Activated CD8-positive, alpha-beta T cell treated with anti-CD3 and anti-CD28 coated beads, Interleukin-2, amount 10 ng/mL, durations not matched to agents 7 days and 5 days (primary cell): ENCODE measurements at regions not wholly inside any gene's neighbourhood (a gene's known extent, or its start where the extent isn't known, plus 50 kb on each side); places are given as distances from the start of the nearest gene placed in this dataset.
"Not testable (repeated sequence)": the region's sequence is repeated elsewhere in the genome, so short reads cannot be mapped to it uniquely, and the experiment has no call there.

Experiments
- ATAC-seq: fragments of 150-1000 bp; cut with Tn5 transposase; one replicate; pipeline ENCODE4 v1.10.0; 2021; ENCODE audit warnings: moderate library complexity
- CTCF ChIA-PET: fragments of 350-600 bp; sonication (Branson Sonifier 250); formaldehyde crosslinking; loops from one replicate; lab custom pipeline; 2021; ENCODE audit warnings: antibody characterized with exemption; lab: Charles Lee
- POLR2A ChIA-PET: fragments of 350-600 bp; sonication (Branson Sonifier 250); formaldehyde crosslinking; loops from one replicate; lab custom pipeline; 2021; ENCODE audit warnings: antibody characterized with exemption; lab: Charles Lee
- DNase-seq: peaks from one replicate; pipeline ENCODE4 v3.0.0-alpha.2; 2020
- H3K27ac Mint-ChIP-seq: one replicate; pipeline ENCODE4 v1.8.0; 2021; ENCODE audit warnings: mild to moderate bottlenecking, mixed read lengths
- H3K27me3 Mint-ChIP-seq: one replicate; pipeline ENCODE4 v1.8.0; 2021; ENCODE audit warnings: low read depth, mixed read lengths
- H3K36me3 Mint-ChIP-seq: one replicate; pipeline ENCODE4 v1.8.0; 2021; ENCODE audit warnings: low read depth, mixed read lengths
- H3K4me1 Mint-ChIP-seq: one replicate; pipeline ENCODE4 v1.8.0; 2021; ENCODE audit warnings: low read depth, mixed read lengths
- H3K4me3 Mint-ChIP-seq: one replicate; pipeline ENCODE4 v1.8.0; 2021; ENCODE audit warnings: mild to moderate bottlenecking, mixed read lengths
- H3K9me3 Mint-ChIP-seq: one replicate; pipeline ENCODE4 v1.8.0; 2022; ENCODE audit warnings: mixed read lengths; ENCODE audit not compliant: insufficient read depth

- no peaks in the 10 kb centered on the region for H3K36me3 Mint-ChIP-seq
- H3K4me3 Mint-ChIP-seq: no peak overlapping the region
- ATAC-seq (no peak), DNase-seq (no peak)
- H3K27me3 Mint-ChIP-seq: no peaks in the 10 kb centered on the region
- H3K27ac Mint-ChIP-seq: no peak overlapping the region
- peaks cover 5% of the 10 kb centered on the region for H3K9me3 Mint-ChIP-seq
- POLR2A ChIA-PET: no interaction called here
- CTCF ChIA-PET: no interaction called here
- no peaks in the 10 kb centered on the region for H3K4me1 Mint-ChIP-seq
These were observed 315.9 kb downstream of the ZIC4 start for GRCh38 chr3:147090461-147090860.

- Mint-ChIP-seq H3K36me3 (no peaks in the 10 kb centered on the region), H3K9me3 (peaks cover 5% of the 10 kb centered on the region), H3K27me3 (no peaks in the 10 kb centered on the region), H3K27ac (no peak overlapping the region), H3K4me1 (no peaks in the 10 kb centered on the region), H3K4me3 (no peak overlapping the region)
- ChIA-PET POLR2A (no interaction called here), CTCF (no interaction called here)
- no peak for ATAC-seq
- no peak for DNase-seq
These were observed 317.1 kb downstream of the ZIC4 start for GRCh38 chr3:147089286-147089685.

GRCh38 chr3:147059500-147059899, 346.8 kb downstream of the ZIC4 start:
- H3K27me3 Mint-ChIP-seq, H3K4me3 Mint-ChIP-seq, CTCF ChIA-PET, H3K36me3 Mint-ChIP-seq, H3K27ac Mint-ChIP-seq, DNase-seq, H3K4me1 Mint-ChIP-seq, ATAC-seq, POLR2A ChIA-PET: not testable (repeated sequence)
- peaks cover 22% of the 10 kb centered on the region for H3K9me3 Mint-ChIP-seq

- no peaks in the 10 kb centered on the region for H3K4me1 Mint-ChIP-seq
- H3K4me3 Mint-ChIP-seq: no peak overlapping the region
- no peaks in the 10 kb centered on the region for H3K27me3 Mint-ChIP-seq
- POLR2A ChIA-PET: no interaction called here
- no peak for DNase-seq
- ATAC-seq: no peak
- CTCF ChIA-PET: no interaction called here
- no peak overlapping the region for H3K27ac Mint-ChIP-seq
- peaks cover 14% of the 10 kb centered on the region for H3K9me3 Mint-ChIP-seq
- no peaks in the 10 kb centered on the region for H3K36me3 Mint-ChIP-seq
These were observed 356.5 kb downstream of the ZIC4 start for GRCh38 chr3:147049821-147050220.

GRCh38 chr3:147049305-147049704, 357.0 kb downstream of the ZIC4 start:
- Mint-ChIP-seq H3K27ac (no peak overlapping the region), H3K4me3 (no peak overlapping the region), H3K27me3 (no peaks in the 10 kb centered on the region), H3K36me3 (no peaks in the 10 kb centered on the region), H3K9me3 (peaks cover 12% of the 10 kb centered on the region), H3K4me1 (no peaks in the 10 kb centered on the region)
- DNase-seq (no peak), ATAC-seq (no peak)
- ChIA-PET CTCF (no interaction called here), POLR2A (no interaction called here)

GRCh38 chr3:147046916-147047315, 359.4 kb downstream of the ZIC4 start:
- Mint-ChIP-seq H3K36me3 (no peaks in the 10 kb centered on the region), H3K27ac (no peak overlapping the region), H3K9me3 (peaks cover 13% of the 10 kb centered on the region), H3K4me3 (no peak overlapping the region), H3K4me1 (no peaks in the 10 kb centered on the region), H3K27me3 (no peaks in the 10 kb centered on the region)
- ChIA-PET POLR2A (no interaction called here), CTCF (no interaction called here)
- no peak for DNase-seq
- ATAC-seq: no peak

GRCh38 chr3:147038481-147038880, 367.9 kb downstream of the ZIC4 start:
- no peaks in the 10 kb centered on the region for H3K4me1 Mint-ChIP-seq
- peaks cover 20% of the 10 kb centered on the region for H3K9me3 Mint-ChIP-seq
- no peak for DNase-seq
- no peaks in the 10 kb centered on the region for H3K36me3 Mint-ChIP-seq
- no peak overlapping the region for H3K4me3 Mint-ChIP-seq
- H3K27ac Mint-ChIP-seq: no peak overlapping the region
- CTCF ChIA-PET: no interaction called here
- no peaks in the 10 kb centered on the region for H3K27me3 Mint-ChIP-seq
- POLR2A ChIA-PET: no interaction called here
- no peak for ATAC-seq

GRCh38 chr3:147034359-147034758, 372.0 kb downstream of the ZIC4 start:
- Mint-ChIP-seq H3K4me3 (no peak overlapping the region), H3K27ac (no peak overlapping the region), H3K9me3 (peaks cover 10% of the 10 kb centered on the region), H3K4me1 (no peaks in the 10 kb centered on the region), H3K27me3 (no peaks in the 10 kb centered on the region), H3K36me3 (no peaks in the 10 kb centered on the region)
- ChIA-PET CTCF (no interaction called here), POLR2A (no interaction called here)
- ATAC-seq (no peak), DNase-seq (no peak)

- ChIA-PET POLR2A (no interaction called here), CTCF (no interaction called here)
- no peak overlapping the region for H3K27ac Mint-ChIP-seq
- H3K4me1 Mint-ChIP-seq: no peaks in the 10 kb centered on the region
- H3K27me3 Mint-ChIP-seq: no peaks in the 10 kb centered on the region
- no peaks in the 10 kb centered on the region for H3K36me3 Mint-ChIP-seq
- DNase-seq: no peak
- H3K9me3 Mint-ChIP-seq: peaks cover 10% of the 10 kb centered on the region
- no peak for ATAC-seq
- no peak overlapping the region for H3K4me3 Mint-ChIP-seq
These were observed 376.1 kb downstream of the ZIC4 start for GRCh38 chr3:147030274-147030673.

- H3K4me3 Mint-ChIP-seq: no peak overlapping the region
- ChIA-PET POLR2A (no interaction called here), CTCF (no interaction called here)
- ATAC-seq: no peak
- no peak overlapping the region for H3K27ac Mint-ChIP-seq
- no peaks in the 10 kb centered on the region for H3K36me3 Mint-ChIP-seq
- H3K4me1 Mint-ChIP-seq: no peaks in the 10 kb centered on the region
- no peaks in the 10 kb centered on the region for H3K27me3 Mint-ChIP-seq
- no peak for DNase-seq
- H3K9me3 Mint-ChIP-seq: peaks cover 27% of the 10 kb centered on the region
These were observed 391.0 kb downstream of the ZIC4 start for GRCh38 chr3:147015334-147015733.

- Mint-ChIP-seq H3K36me3 (no peaks in the 10 kb centered on the region), H3K27ac (no peak overlapping the region), H3K27me3 (no peaks in the 10 kb centered on the region), H3K9me3 (peaks cover 3% of the 10 kb centered on the region), H3K4me1 (no peaks in the 10 kb centered on the region), H3K4me3 (no peak overlapping the region)
- POLR2A ChIA-PET: no interaction called here
- DNase-seq: no peak
- ATAC-seq: no peak
- CTCF ChIA-PET: no interaction called here
These were observed 397.5 kb downstream of the ZIC4 start for GRCh38 chr3:147008886-147009285.

- no peak for ATAC-seq
- H3K9me3 Mint-ChIP-seq: peaks cover 3% of the 10 kb centered on the region
- no peak overlapping the region for H3K4me3 Mint-ChIP-seq
- H3K4me1 Mint-ChIP-seq: no peaks in the 10 kb centered on the region
- H3K27ac Mint-ChIP-seq: no peak overlapping the region
- ChIA-PET CTCF (no interaction called here), POLR2A (no interaction called here)
- H3K27me3 Mint-ChIP-seq: no peaks in the 10 kb centered on the region
- no peak for DNase-seq
- no peaks in the 10 kb centered on the region for H3K36me3 Mint-ChIP-seq
These were observed 397.9 kb downstream of the ZIC4 start for GRCh38 chr3:147008458-147008857.

- Mint-ChIP-seq H3K9me3 (no peaks in the 10 kb centered on the region), H3K4me1 (no peaks in the 10 kb centered on the region), H3K36me3 (no peaks in the 10 kb centered on the region), H3K4me3 (no peak overlapping the region), H3K27ac (no peak overlapping the region), H3K27me3 (no peaks in the 10 kb centered on the region)
- DNase-seq (no peak), ATAC-seq (no peak)
- ChIA-PET POLR2A (no interaction called here), CTCF (no interaction called here)
These were observed 398.6 kb downstream of the ZIC4 start for GRCh38 chr3:147007736-147008245.
